GM12864 (cell line): ENCODE measurements at regions not wholly inside any gene's neighbourhood (a gene's known extent, or its start where the extent isn't known, plus 50 kb on each side); places are given as distances from the start of the nearest gene placed in this dataset.

Experiments used
- DNase-seq: peaks from one replicate; pipeline ENCODE4 v3.0.0-alpha.2; 2011; ENCODE audit warnings: low read depth
- H3K4me3 ChIP-seq: 2 replicates; pipeline ENCODE4 v1.5.1; 2011; ENCODE audit warnings: mild to moderate bottlenecking, low read depth, low read length, control low read depth
- CTCF ChIP-seq: IDR thresholded peaks from 2 replicates; pipeline ENCODE4 v1.5.1; 2011; ENCODE audit warnings: low read depth, mild to moderate bottlenecking, moderate library complexity, low read length, control low read depth, inconsistent platforms; ENCODE audit errors: missing control alignments

DNA sequence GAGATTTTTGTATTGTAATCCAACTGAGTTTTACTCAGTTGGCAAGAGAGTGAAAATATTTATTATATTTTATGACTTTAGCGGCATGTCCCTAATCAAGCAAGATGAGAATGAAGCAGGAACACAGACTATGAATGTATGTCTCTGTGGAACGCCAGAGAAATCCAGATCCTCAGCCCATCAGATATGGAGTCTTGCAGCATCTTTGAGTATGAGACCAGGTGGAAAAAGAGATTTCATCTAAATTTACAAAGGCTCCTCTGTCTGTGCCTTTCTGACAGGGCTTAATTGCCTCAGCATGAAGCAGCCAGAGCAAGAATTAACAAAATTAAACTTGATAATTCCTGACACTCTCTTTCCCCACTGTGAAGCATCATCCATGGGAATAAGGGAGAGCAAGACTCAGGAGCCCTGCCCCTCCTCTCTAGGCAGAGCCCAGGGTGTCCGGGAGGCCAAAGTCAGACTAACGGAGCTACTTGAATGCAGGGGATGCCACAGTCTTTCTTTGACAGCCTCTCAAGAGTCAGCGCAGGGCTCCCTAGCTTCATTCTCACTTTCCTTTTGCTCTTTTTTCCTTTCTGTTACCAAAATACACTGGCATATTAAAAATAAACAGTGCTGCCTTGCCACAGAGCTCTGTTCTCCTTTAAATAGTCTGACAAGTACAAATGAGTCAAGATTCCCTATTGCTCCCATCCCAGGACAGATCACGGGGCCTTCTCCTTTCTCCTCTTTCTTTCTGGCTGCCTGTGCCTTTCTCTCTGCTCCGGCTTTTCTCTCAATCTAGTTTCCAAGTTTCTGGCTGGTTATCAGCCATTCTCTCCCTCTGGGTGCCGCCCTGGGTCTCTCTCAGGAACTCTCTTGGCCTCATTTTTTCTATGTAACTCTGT, 132.2 kb upstream of the INHBA start:
- no peak overlapping the region for H3K4me3 ChIP-seq

GRCh38 chr7:41832941-41833340, 130.1 kb upstream of the INHBA start:
- DNase-seq: no peak
- H3K4me3 ChIP-seq: no peak overlapping the region
- TF ChIP-seq CTCF: no peak

More for the DNA sequence above, 132.2 kb upstream of the INHBA start:
- no peak for DNase-seq
- no peak for TF ChIP-seq CTCF

DNA sequence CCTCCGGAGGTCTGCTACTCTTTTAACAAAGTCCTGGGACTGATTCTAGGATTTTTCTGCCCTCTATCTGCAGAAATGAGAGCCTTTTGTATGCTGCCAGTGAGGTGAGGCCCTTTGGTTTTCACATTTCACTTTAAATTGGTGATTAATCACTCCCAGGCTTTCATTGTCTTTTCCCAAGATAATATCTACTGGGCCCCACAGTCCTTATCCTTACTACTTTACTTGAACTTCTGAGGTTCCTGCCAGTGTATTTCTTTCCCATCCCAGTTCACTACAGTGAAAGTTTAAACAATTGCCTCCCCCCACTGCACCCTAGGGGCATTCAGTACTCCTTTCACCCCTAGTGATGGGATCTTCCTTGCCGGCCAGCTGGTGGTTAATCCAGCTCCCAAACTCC, 127.4 kb upstream of the INHBA start:
- TF ChIP-seq CTCF: no peak
- H3K4me3 ChIP-seq: no peak overlapping the region
- DNase-seq: no peak

- TF ChIP-seq CTCF: no peak
- no peak overlapping the region for H3K4me3 ChIP-seq
- no peak for DNase-seq
These were observed 126.0 kb upstream of the INHBA start for GRCh38 chr7:41828911-41829310.

DNA sequence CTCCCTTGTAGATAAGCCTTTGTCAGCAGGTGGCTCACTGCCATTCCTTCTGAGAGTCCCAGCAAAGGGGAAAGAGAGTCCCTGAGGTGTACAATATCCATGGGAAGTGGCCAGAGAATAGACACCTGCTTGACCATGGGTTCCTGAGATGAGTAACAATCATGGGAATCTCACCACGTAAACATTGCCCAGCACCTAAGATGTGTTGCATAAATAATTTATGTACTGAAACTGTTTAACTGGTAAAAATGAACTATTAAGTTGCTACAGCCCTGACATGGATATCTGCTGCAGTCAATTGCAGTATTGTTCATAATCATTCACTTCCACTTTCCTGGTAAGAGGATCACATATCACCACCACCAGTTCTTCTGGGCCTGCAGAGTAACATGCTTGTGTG, 123.8 kb upstream of the INHBA start:
- no peak overlapping the region for H3K4me3 ChIP-seq
- no peak for TF ChIP-seq CTCF
- DNase-seq: no peak

DNA sequence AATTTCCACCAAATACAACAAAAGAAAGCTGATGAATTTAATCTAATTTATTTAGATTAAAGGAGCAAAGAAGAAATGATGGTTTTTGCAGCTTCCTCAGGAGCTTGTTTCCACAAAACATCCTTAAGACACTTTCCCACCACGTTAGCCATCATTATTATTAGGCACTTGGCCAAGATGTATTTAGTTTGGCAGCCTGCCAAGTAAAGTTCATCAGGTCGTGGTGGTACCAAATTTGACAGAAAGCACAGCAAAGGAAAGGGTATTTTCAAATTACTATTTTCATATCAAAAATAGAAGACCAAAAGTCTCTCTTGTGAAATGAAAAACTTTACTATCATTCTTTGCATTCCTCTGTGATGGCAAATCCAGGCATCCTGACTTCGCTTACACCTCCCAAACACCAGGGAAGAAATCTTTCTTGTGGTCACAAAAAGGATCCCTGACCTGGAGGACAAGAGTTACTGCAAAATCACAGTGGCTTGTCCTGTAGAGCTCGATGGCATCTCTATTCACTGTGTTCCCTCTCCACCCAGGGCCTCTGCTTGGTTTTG, 123.1 kb upstream of the INHBA start:
- DNase-seq: no peak
- TF ChIP-seq CTCF: no peak
- no peak overlapping the region for H3K4me3 ChIP-seq
